Lung (tissue), 11 donors: ENCODE measurements at regions not wholly inside any gene's neighbourhood (a gene's known extent, or its start where the extent isn't known, plus 50 kb on each side); places are given as distances from the start of the nearest gene placed in this dataset.

Experiments
- ATAC-seq: fragments of 200-7000 bp; cut with Tn5 transposase; one replicate; pipeline ENCODE4 v1.9.1; 2020; ENCODE audit warnings: moderate number of reproducible peaks; ENCODE audit not compliant: insufficient read depth, low FRiP score
- DNase-seq, 3 donors: peaks; one replicate each; pipeline ENCODE4 v3.0.0-alpha.2; 2013 to 2017
- H3K27ac ChIP-seq, 2 donors: one replicate each; pipeline ENCODE4 v1.5.1; 2013; ENCODE audit warnings: mild to moderate bottlenecking in 2 of 2, moderate library complexity in 2 of 2, control low read depth in 1 of 2, inconsistent platforms in 1 of 2, low read depth in 1 of 2, low read length in 1 of 2
- H3K27me3 ChIP-seq, 3 donors: one replicate each; pipeline ENCODE4 v1.5.1; 2013; ENCODE audit warnings: low read length in 2 of 3; ENCODE audit not compliant: control insufficient read depth in 3 of 3, insufficient read depth in 3 of 3
- H3K36me3 ChIP-seq, 4 donors: one replicate each; pipeline ENCODE4 v1.5.1; 2013; ENCODE audit warnings: low read length in 4 of 4, mild to moderate bottlenecking in 1 of 4, moderate library complexity in 1 of 4; ENCODE audit not compliant: control insufficient read depth in 4 of 4, insufficient read depth in 4 of 4
- H3K4me1 ChIP-seq, 5 donors: one replicate each; pipeline ENCODE4 v1.5.1; 2013; ENCODE audit warnings: low read length in 5 of 5, mild to moderate bottlenecking in 2 of 5, moderate library complexity in 1 of 5; ENCODE audit not compliant: control insufficient read depth in 5 of 5, insufficient read depth in 5 of 5
- H3K4me3 ChIP-seq: one replicate; pipeline ENCODE4 v1.5.1; 2013; ENCODE audit warnings: mild to moderate bottlenecking, control low read depth, moderate library complexity
- H3K9ac ChIP-seq, 2 donors: one replicate each; pipeline ENCODE4 v1.5.1; 2013; ENCODE audit warnings: low read length in 2 of 2, control low read depth in 1 of 2; ENCODE audit not compliant: insufficient read depth in 1 of 2
- H3K9me3 ChIP-seq, 4 donors: one replicate each; pipeline ENCODE4 v1.5.1; 2013; ENCODE audit warnings: low read length in 3 of 4, mild to moderate bottlenecking in 1 of 4, moderate library complexity in 1 of 4; ENCODE audit not compliant: control insufficient read depth in 4 of 4, insufficient read depth in 3 of 4
- CTCF ChIP-seq: IDR thresholded peaks from 2 replicates; pipeline ENCODE4 v1.5.1; 2012; ENCODE audit warnings: mild to moderate bottlenecking; ENCODE audit errors: control extremely low read depth, extremely low read depth
- WGBS, 2 donors: extraction: QIAGEN DNeasy Blood & Tissue Kit; methylation state at CpG; one replicate each; pipeline ENCODE4 v1.1.7; 2013; 5-methylcytosine and 5-hydroxymethylcytosine counted together
- donor health status: control.
- donor health status: control.
- donor health status: Bipolar disorder and iron deficiency.
- donor health status: healthy.
- donor health status: DM: yes; HTN: yes; CAD: no.

- no peak for ATAC-seq
- H3K36me3 ChIP-seq: no peaks in the 10 kb centered on the region
- no peak overlapping the region for H3K4me3 ChIP-seq
- no peak overlapping the region for H3K9ac ChIP-seq
- no peak overlapping the region for H3K27ac ChIP-seq
- no peaks in the 10 kb centered on the region for H3K4me1 ChIP-seq
- no peaks in the 10 kb centered on the region for H3K27me3 ChIP-seq
- no peak for DNase-seq
- 96 to 97% methylated on average over 1 of the region's 1 CpG for WGBS, 2 donors
- TF ChIP-seq CTCF: no peak
- peaks cover 0 to 7% (median under 1%) of the 10 kb centered on the region in 4 donors for H3K9me3 ChIP-seq
Measured at GRCh38 chr7:133190650-133191049, 62.2 kb upstream of the EXOC4 start.

- DNase-seq: no peak
- Histone ChIP-seq H3K36me3 (no peaks in the 10 kb centered on the region), H3K4me3 (no peak overlapping the region), H3K27ac (no peak overlapping the region), H3K4me1 (no peaks in the 10 kb centered on the region), H3K27me3 (no peaks in the 10 kb centered on the region), H3K9me3 (peaks cover 0 to 7% (median under 1%) of the 10 kb centered on the region in 4 donors), H3K9ac (no peak overlapping the region)
- no peak for ATAC-seq
- WGBS, 2 donors: 79 to 87% methylated on average over 4 of the region's 4 CpGs
- no peak for TF ChIP-seq CTCF
Measured at GRCh38 chr7:133191787-133192186, 61.1 kb upstream of the EXOC4 start.

- Histone ChIP-seq H3K36me3 (no peaks in the 10 kb centered on the region), H3K9ac (no peak overlapping the region), H3K27ac (no peak overlapping the region), H3K9me3 (peaks cover 0 to 7% (median 0%) of the 10 kb centered on the region in 4 donors), H3K27me3 (peaks cover 0 to 3% (median 0%) of the 10 kb centered on the region in 3 donors), H3K4me3 (no peak overlapping the region), H3K4me1 (no peaks in the 10 kb centered on the region)
- WGBS, 2 donors: 84 to 88% methylated on average over 4 of the region's 4 CpGs
- DNase-seq (no peak), ATAC-seq (no peak)
- TF ChIP-seq CTCF: no peak
Measured at GRCh38 chr7:133195868-133196267, 57.0 kb upstream of the EXOC4 start.
